ENCODE measurements at regions not wholly inside any gene's neighbourhood (a gene's known extent, or its start where the extent isn't known, plus 50 kb on each side); places are given as distances from the start of the nearest gene placed in this dataset.

GRCh38 chr9:89892920-89893319, 288.1 kb downstream of the GADD45G start:
- Histone ChIP-seq H3K36me3 (ENCODE audit: insufficient read depth, low read length) (no peaks in the 10 kb centered on the region), H3K4me3 (ENCODE audit: low read depth, low read length, poor library complexity, severe bottlenecking) (no peak overlapping the region), H4K20me1 (ENCODE audit: insufficient read depth, low read length) (no peaks in the 10 kb centered on the region), H3K4me1 (ENCODE audit: insufficient read depth, low read length, severe bottlenecking) (no peaks in the 10 kb centered on the region), H3K9me2 (ENCODE audit: low read depth, low read length) (no peaks in the 10 kb centered on the region), H2AFZ (ENCODE audit: low read length) (no peak overlapping the region), H3K79me2 (ENCODE audit: insufficient read depth, low read length) (no peaks in the 10 kb centered on the region), H3K9me3 (ENCODE audit: low read length) (no peaks in the 10 kb centered on the region), H3K4me2 (ENCODE audit: low read length) (no peak overlapping the region), H3K9ac (ENCODE audit: low read length) (no peak overlapping the region), H3F3A (ENCODE audit: insufficient read depth, low read length) (no peaks in the 10 kb centered on the region), H3K27me3 (ENCODE audit: insufficient read depth, low read length) (no peaks in the 10 kb centered on the region), H3K27ac (ENCODE audit: low read depth, low read length, poor library complexity, severe bottlenecking) (no peak overlapping the region)
- TF ChIP-seq, protein P1, sequence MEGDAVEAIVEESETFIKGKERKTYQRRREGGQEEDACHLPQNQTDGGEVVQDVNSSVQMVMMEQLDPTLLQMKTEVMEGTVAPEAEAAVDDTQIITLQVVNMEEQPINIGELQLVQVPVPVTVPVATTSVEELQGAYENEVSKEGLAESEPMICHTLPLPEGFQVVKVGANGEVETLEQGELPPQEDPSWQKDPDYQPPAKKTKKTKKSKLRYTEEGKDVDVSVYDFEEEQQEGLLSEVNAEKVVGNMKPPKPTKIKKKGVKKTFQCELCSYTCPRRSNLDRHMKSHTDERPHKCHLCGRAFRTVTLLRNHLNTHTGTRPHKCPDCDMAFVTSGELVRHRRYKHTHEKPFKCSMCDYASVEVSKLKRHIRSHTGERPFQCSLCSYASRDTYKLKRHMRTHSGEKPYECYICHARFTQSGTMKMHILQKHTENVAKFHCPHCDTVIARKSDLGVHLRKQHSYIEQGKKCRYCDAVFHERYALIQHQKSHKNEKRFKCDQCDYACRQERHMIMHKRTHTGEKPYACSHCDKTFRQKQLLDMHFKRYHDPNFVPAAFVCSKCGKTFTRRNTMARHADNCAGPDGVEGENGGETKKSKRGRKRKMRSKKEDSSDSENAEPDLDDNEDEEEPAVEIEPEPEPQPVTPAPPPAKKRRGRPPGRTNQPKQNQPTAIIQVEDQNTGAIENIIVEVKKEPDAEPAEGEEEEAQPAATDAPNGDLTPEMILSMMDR (IDR thresholded peaks at IDR 0.05; ENCODE audit: low read length) = no peak
- no peak for TF ChIP-seq EZH2 (IDR thresholded peaks at IDR 0.05; ENCODE audit: borderline replicate concordance, low read length)

- no peak for TF ChIP-seq EZH2 (IDR thresholded peaks at IDR 0.05; ENCODE audit: borderline replicate concordance, low read length)
- TF ChIP-seq, protein P1 (IDR thresholded peaks at IDR 0.05; ENCODE audit: low read length) = no peak
- no peaks in the 10 kb centered on the region for H3K36me3 ChIP-seq (ENCODE audit: insufficient read depth, low read length)
Measured at GRCh38 chr9:89893886-89894285, 289.1 kb downstream of the GADD45G start.

GRCh38 chr9:89896806-89897340, 292.1 kb downstream of the GADD45G start:
- Histone ChIP-seq H2AFZ (ENCODE audit: low read length) (no peak overlapping the region), H3K4me1 (ENCODE audit: insufficient read depth, low read length, severe bottlenecking) (no peaks in the 10 kb centered on the region), H3K9me2 (ENCODE audit: low read depth, low read length) (no peaks in the 10 kb centered on the region), H3K27me3 (ENCODE audit: insufficient read depth, low read length) (no peaks in the 10 kb centered on the region), H3K79me2 (ENCODE audit: insufficient read depth, low read length) (no peaks in the 10 kb centered on the region), H3F3A (ENCODE audit: insufficient read depth, low read length) (no peaks in the 10 kb centered on the region), H3K9ac (ENCODE audit: low read length) (no peak overlapping the region), H3K36me3 (ENCODE audit: insufficient read depth, low read length) (no peaks in the 10 kb centered on the region), H3K9me3 (ENCODE audit: low read length) (no peaks in the 10 kb centered on the region), H4K20me1 (ENCODE audit: insufficient read depth, low read length) (no peaks in the 10 kb centered on the region), H3K4me2 (ENCODE audit: low read length) (no peak overlapping the region), H3K27ac (ENCODE audit: low read depth, low read length, poor library complexity, severe bottlenecking) (no peak overlapping the region), H3K4me3 (ENCODE audit: low read depth, low read length, poor library complexity, severe bottlenecking) (no peak overlapping the region)
- TF ChIP-seq, protein P1 (IDR thresholded peaks at IDR 0.05; ENCODE audit: low read length) = no peak
- TF ChIP-seq EZH2 (IDR thresholded peaks at IDR 0.05; ENCODE audit: borderline replicate concordance, low read length) = no peak

More at GRCh38 chr9:89893886-89894285, 289.1 kb downstream of the GADD45G start:
- Histone ChIP-seq H3K27ac (ENCODE audit: low read depth, low read length, poor library complexity, severe bottlenecking) (no peak overlapping the region), H3K27me3 (ENCODE audit: insufficient read depth, low read length) (no peaks in the 10 kb centered on the region), H3K4me1 (ENCODE audit: insufficient read depth, low read length, severe bottlenecking) (no peaks in the 10 kb centered on the region), H3K9me3 (ENCODE audit: low read length) (no peaks in the 10 kb centered on the region), H3K9ac (ENCODE audit: low read length) (no peak overlapping the region), H3K79me2 (ENCODE audit: insufficient read depth, low read length) (no peaks in the 10 kb centered on the region), H3K4me3 (ENCODE audit: low read depth, low read length, poor library complexity, severe bottlenecking) (no peak overlapping the region), H3F3A (ENCODE audit: insufficient read depth, low read length) (no peaks in the 10 kb centered on the region), H3K9me2 (ENCODE audit: low read depth, low read length) (no peaks in the 10 kb centered on the region), H3K4me2 (ENCODE audit: low read length) (no peak overlapping the region), H2AFZ (ENCODE audit: low read length) (no peak overlapping the region), H4K20me1 (ENCODE audit: insufficient read depth, low read length) (no peaks in the 10 kb centered on the region)

Measured in OCI-LY1 (cell line).